H1 (cell line): ENCODE measurements at regions not wholly inside any gene's neighbourhood (a gene's known extent, or its start where the extent isn't known, plus 50 kb on each side); places are given as distances from the start of the nearest gene placed in this dataset.

Source experiments
- CTCF ChIA-PET: fragments of 300-600 bp; sonication (Branson Sonifier 250); formaldehyde crosslinking; loops from one replicate; lab custom pipeline; 2021; ENCODE audit not compliant: partially characterized antibody; lab: Charles Lee
- POLR2A ChIA-PET: fragments of 300-600 bp; sonication (Branson Sonifier 250); formaldehyde crosslinking; loops from one replicate; lab custom pipeline; 2021; ENCODE audit warnings: inconsistent platforms; ENCODE audit not compliant: partially characterized antibody; lab: Charles Lee
- DNase-seq, 2 experiments: peaks; one replicate each; pipeline versions ENCODE4 v3.0.0 to v3.0.0-alpha.2; 2010 to 2022; ENCODE audit warnings: low spot score in 2 of 2, low read depth in 1 of 2, mixed read lengths in 1 of 2
- FAIRE-seq: peaks from 2 replicates; lab custom pipeline; 2011; peaks lifted over from hg19 to GRCh38; lab: Jason Lieb, UNC
- H2AFZ ChIP-seq: 2 replicates; pipeline ENCODE4 v1.8.1; 2012; ENCODE audit warnings: low read length, inconsistent platforms
- H2AK5ac ChIP-seq: 2 replicates; pipeline ENCODE4 v1.6.1; 2013; ENCODE audit warnings: low read depth, low read length
- H2BK120ac ChIP-seq: replicated peaks from 2 replicates; pipeline ENCODE3; 2013; ENCODE audit warnings: low read depth, low read length, inconsistent platforms
- H2BK12ac ChIP-seq: 2 replicates; pipeline ENCODE4 v1.6.1; 2013; ENCODE audit warnings: low read depth, low read length
- H2BK15ac ChIP-seq: 2 replicates; pipeline ENCODE4 v1.6.1; 2013; ENCODE audit warnings: low read length
- H2BK20ac ChIP-seq: 2 replicates; pipeline ENCODE4 v1.6.1; 2013; ENCODE audit warnings: low read length
- H2BK5ac ChIP-seq: 2 replicates; pipeline ENCODE4 v1.6.1; 2013; ENCODE audit warnings: low read depth, low read length
- H3K14ac ChIP-seq: 2 replicates; pipeline ENCODE4 v1.6.1; 2013; ENCODE audit warnings: inconsistent platforms; ENCODE audit not compliant: insufficient read length
- H3K18ac ChIP-seq: 2 replicates; pipeline ENCODE4 v1.6.1; 2013; ENCODE audit warnings: low read length; ENCODE audit errors: extremely low read depth
- H3K23ac ChIP-seq: 2 replicates; pipeline ENCODE4 v1.6.1; 2013; ENCODE audit warnings: inconsistent platforms; ENCODE audit not compliant: insufficient read length
- H3K23me2 ChIP-seq: 2 replicates; pipeline ENCODE4 v1.6.1; 2013; ENCODE audit warnings: low read depth, low read length
- H3K27ac ChIP-seq: 2 replicates; pipeline ENCODE4 v1.6.1; 2011; ENCODE audit warnings: low read depth, low read length, inconsistent platforms
- H3K27me3 ChIP-seq, 4 experiments: replicated peaks in 1 of 4; 1 replicate in 1 of 4; 2 replicates in 3 of 4; pipeline versions ENCODE4 v1.6.1 to v1.8.1; 2011 to 2013; ENCODE audit warnings: low read length in 3 of 4, mild to moderate bottlenecking in 3 of 4, inconsistent platforms in 2 of 4, mixed read lengths in 2 of 4, moderate library complexity in 1 of 4; ENCODE audit not compliant: control insufficient read depth in 3 of 4, insufficient read depth in 3 of 4; ENCODE audit errors: extremely low read depth in 1 of 4
- H3K36me3 ChIP-seq, 4 experiments: 2 replicates each; pipeline versions ENCODE4 v1.6.1 to v1.8.1; 2011 to 2013; ENCODE audit warnings: mild to moderate bottlenecking in 4 of 4, low read length in 3 of 4, moderate library complexity in 2 of 4, control low read depth in 1 of 4, inconsistent platforms in 1 of 4; ENCODE audit not compliant: insufficient read depth in 4 of 4, control insufficient read depth in 2 of 4
- H3K4ac ChIP-seq: replicated peaks from 2 replicates; pipeline ENCODE3; 2013; ENCODE audit warnings: low read length, low read depth, mixed read lengths, inconsistent platforms; ENCODE audit not compliant: insufficient read length
- H3K4me1 ChIP-seq, 4 experiments: replicated peaks in 1 of 4; 1 replicate in 1 of 4; 2 replicates in 3 of 4; pipeline versions ENCODE4 v1.6.1 to v1.8.1; 2011 to 2013; ENCODE audit warnings: low read length in 3 of 4, inconsistent platforms in 2 of 4, mixed read lengths in 1 of 4; ENCODE audit not compliant: insufficient read depth in 4 of 4, control insufficient read depth in 3 of 4
- H3K4me2 ChIP-seq, 2 experiments: 2 replicates each; pipeline versions ENCODE4 v1.6.1 to v1.8.1; 2011 to 2013; ENCODE audit warnings: low read depth in 2 of 2, low read length in 2 of 2, control low read depth in 1 of 2, inconsistent platforms in 1 of 2, mild to moderate bottlenecking in 1 of 2; ENCODE audit not compliant: insufficient read depth in 1 of 2
- H3K4me3 ChIP-seq, 4 experiments: fragments of 200-600, 300-600 bp in 1 of 4; sonication (generic), shearing (Covaris generic), sonication (Bioruptor Twin) in 1 of 4; 2 replicates each; pipeline versions ENCODE4 v1.5.1 to v1.8.1; 2011 to 2016; ENCODE audit warnings: low read length in 4 of 4, low read depth in 3 of 4, control low read depth in 2 of 4, inconsistent platforms in 2 of 4, mild to moderate bottlenecking in 2 of 4, mixed read lengths in 1 of 4, moderate library complexity in 1 of 4; ENCODE audit not compliant: insufficient read depth in 2 of 4; ENCODE audit errors: extremely low read depth in 1 of 4
- H3K56ac ChIP-seq: replicated peaks from 2 replicates; pipeline ENCODE3; 2013; ENCODE audit warnings: low read depth, mild to moderate bottlenecking, mixed read lengths, low read length, inconsistent platforms; ENCODE audit not compliant: insufficient read length
- H3K79me1 ChIP-seq: 2 replicates; pipeline ENCODE4 v1.6.1; 2013; ENCODE audit warnings: low read depth, low read length, control low read depth
- H3K79me2 ChIP-seq, 2 experiments: 2 replicates each; pipeline versions ENCODE4 v1.6.1 to v1.8.1; 2012 to 2013; ENCODE audit warnings: low read length in 2 of 2, mild to moderate bottlenecking in 2 of 2, inconsistent platforms in 1 of 2; ENCODE audit not compliant: insufficient read depth in 2 of 2, control insufficient read depth in 1 of 2
- H3K9ac ChIP-seq, 4 experiments: replicated peaks in 1 of 4; 1 replicate in 1 of 4; 2 replicates in 3 of 4; pipeline versions ENCODE4 v1.6.1 to v1.8.1; 2011 to 2013; ENCODE audit warnings: low read depth in 3 of 4, low read length in 3 of 4, control low read depth in 2 of 4, mild to moderate bottlenecking in 2 of 4, moderate library complexity in 2 of 4, inconsistent platforms in 1 of 4; ENCODE audit errors: extremely low read depth in 1 of 4
- H3K9me3 ChIP-seq, 2 experiments: 2 replicates each; pipeline versions ENCODE4 v1.6.1 to v1.8.1; 2012 to 2013; ENCODE audit warnings: mild to moderate bottlenecking in 2 of 2, moderate library complexity in 2 of 2, control low read depth in 1 of 2, inconsistent platforms in 1 of 2, low read depth in 1 of 2, low read length in 1 of 2, mixed read lengths in 1 of 2; ENCODE audit not compliant: insufficient read depth in 2 of 2
- H4K20me1 ChIP-seq, 2 experiments: replicated peaks in 1 of 2; 2 replicates each; pipeline versions ENCODE3 to v1.8.1; 2011 to 2013; ENCODE audit warnings: inconsistent platforms in 2 of 2, low read length in 2 of 2, mild to moderate bottlenecking in 1 of 2; ENCODE audit not compliant: insufficient read depth in 2 of 2, control insufficient read depth in 1 of 2
- H4K5ac ChIP-seq: 2 replicates; pipeline ENCODE4 v1.6.1; 2013; ENCODE audit warnings: low read length, low read depth, mixed read lengths, inconsistent platforms; ENCODE audit not compliant: insufficient read length
- H4K8ac ChIP-seq: 2 replicates; pipeline ENCODE4 v1.8.0; 2013; ENCODE audit warnings: mild to moderate bottlenecking, moderate library complexity, low read length, inconsistent platforms; ENCODE audit not compliant: insufficient read depth; ENCODE audit errors: extremely low read depth
- H4K91ac ChIP-seq: replicated peaks from 2 replicates; pipeline ENCODE3; 2013; ENCODE audit warnings: low read length, mixed read lengths, inconsistent platforms; ENCODE audit not compliant: insufficient read length
- BACH1 ChIP-seq: IDR thresholded peaks from 2 replicates; pipeline ENCODE4 v1.6.1; 2012; ENCODE audit warnings: low read length, improper control_type of control experiment
- CBX8 ChIP-seq: fragments of 300-800, 300-1000 bp; sonication (generic); IDR thresholded peaks from 2 replicates; pipeline ENCODE4 v1.7.1; 2016; ENCODE audit warnings: low read depth, low read length, borderline replicate concordance
- CHD2 ChIP-seq: IDR thresholded peaks from 2 replicates; pipeline ENCODE4 v1.6.1; 2012; ENCODE audit warnings: low read length, improper control_type of control experiment
- E2F6 ChIP-seq: IDR thresholded peaks from 2 replicates; pipeline ENCODE4 v1.6.1; 2012; ENCODE audit warnings: inconsistent platforms
- EZH2 ChIP-seq: fragments of 200-600 bp; sonication (generic); IDR thresholded peaks from 2 replicates; pipeline ENCODE4 v1.7.1; 2012; ENCODE audit warnings: low read depth, mild to moderate bottlenecking, moderate library complexity, low read length, inconsistent platforms; ENCODE audit not compliant: severe bottlenecking
- GABPA ChIP-seq: IDR thresholded peaks from 2 replicates; pipeline ENCODE4 v1.6.1; 2011; ENCODE audit warnings: mild to moderate bottlenecking, low read length, moderate library complexity, borderline replicate concordance; ENCODE audit not compliant: insufficient read depth
- HDAC6 ChIP-seq: IDR thresholded peaks from one replicate; pipeline ENCODE4 v1.7.1; 2012; ENCODE audit warnings: low read depth, mild to moderate bottlenecking, inconsistent platforms, low read length, moderate library complexity
- MAFK ChIP-seq: IDR thresholded peaks from 2 replicates; pipeline ENCODE4 v1.6.1; 2012; ENCODE audit warnings: low read depth, mild to moderate bottlenecking, improper control_type of control experiment, low read length
- MAX ChIP-seq: IDR thresholded peaks from 2 replicates; pipeline ENCODE4 v1.6.1; 2012; ENCODE audit warnings: inconsistent platforms
- RAD21 ChIP-seq, 2 experiments: IDR thresholded peaks in 1 of 2; conservative IDR thresholded peaks in 1 of 2; 2 replicates each; pipeline ENCODE4 v1.6.1; 2011; ENCODE audit warnings: low read depth in 2 of 2, low read length in 2 of 2, improper control_type of control experiment in 1 of 2, inconsistent platforms in 1 of 2, mild to moderate bottlenecking in 1 of 2, moderate library complexity in 1 of 2
- RXRA ChIP-seq: IDR thresholded peaks from 2 replicates; pipeline ENCODE4 v1.6.1; 2011; ENCODE audit warnings: low read depth, mild to moderate bottlenecking, low read length, moderate library complexity; ENCODE audit not compliant: insufficient read depth
- SP4 ChIP-seq: IDR thresholded peaks from 2 replicates; pipeline ENCODE4 v1.6.1; 2012; ENCODE audit warnings: low read length, inconsistent platforms
- TBP ChIP-seq: IDR thresholded peaks from 2 replicates; pipeline ENCODE4 v1.6.1; 2011; ENCODE audit warnings: low read depth, low read length, improper control_type of control experiment
- WGBS, 2 experiments: shearing (Covaris generic) in 1 of 2; methylation state at CpG; one replicate each; pipeline versions ENCODE4 v1.1.6 to v1.1.7; 2013 to 2015; ENCODE audit warnings: low lambda C conversion rate in 2 of 2, mixed read lengths in 2 of 2, inconsistent platforms in 1 of 2, low coverage in 1 of 2, missing lambda C conversion rate in 1 of 2; ENCODE audit not compliant: insufficient replicate concordance in 2 of 2, insufficient coverage in 1 of 2, insufficient read length in 1 of 2; ENCODE audit errors: extremely low coverage in 1 of 2, missing lambda C conversion rate in 1 of 2; 5-methylcytosine and 5-hydroxymethylcytosine counted together

- Histone ChIP-seq H4K20me1 (no peaks in the 10 kb centered on the region), H2BK5ac (no peak overlapping the region), H4K5ac (no peak overlapping the region), H3K79me2 (no peaks in the 10 kb centered on the region), H4K8ac (no peak overlapping the region), H3K27ac (no peak overlapping the region), H3K23me2 (no peaks in the 10 kb centered on the region), H2BK20ac (no peak overlapping the region), H3K23ac (no peak overlapping the region), H3K9ac (no peak overlapping the region), H2BK15ac (no peak overlapping the region), H3K18ac (no peak overlapping the region), H2AFZ (no peak overlapping the region), H3K14ac (no peak overlapping the region), H2BK120ac (no peak overlapping the region), H3K79me1 (no peaks in the 10 kb centered on the region), H2AK5ac (no peak overlapping the region), H3K4ac (no peak overlapping the region), H3K4me3 (no peak overlapping the region), H3K27me3 (no peaks in the 10 kb centered on the region), H2BK12ac (no peak overlapping the region), H4K91ac (no peak overlapping the region), H3K4me2 (no peak overlapping the region), H3K36me3 (no peaks in the 10 kb centered on the region), H3K56ac (no peak overlapping the region), H3K4me1 (no peaks in the 10 kb centered on the region), H3K9me3 (no peaks in the 10 kb centered on the region)
- POLR2A ChIA-PET, result no interaction called here
- FAIRE-seq (no peak), DNase-seq (no peak)
- CTCF ChIA-PET, result no interaction called here
- 89% methylated on average over 2 of the region's 2 CpGs; no CpG with 5 or more reads in 1 of the 2 experiments for WGBS, 2 experiments
- TF ChIP-seq RAD21 (IDR thresholded peaks at IDR 0.05 in 1 of 2, conservative IDR thresholded peaks at IDR 0.05 in 1 of 2; ENCODE audit: low read depth in 2 of 2, low read length in 2 of 2) (no peak), GABPA (no peak), SP4 (no peak), TBP (no peak), RXRA (no peak), MAFK (no peak), BACH1 (no peak), E2F6 (no peak), MAX (no peak), CHD2 (no peak), EZH2 (no peak), CBX8 (no peak), HDAC6 (no peak)
These were observed 126.6 kb downstream of the PSMG1 start for GRCh38 chr21:39056636-39057035.
